ENCODE measurements at regions not wholly inside any gene's neighbourhood (a gene's known extent, or its start where the extent isn't known, plus 50 kb on each side); places are given as distances from the start of the nearest gene placed in this dataset.

- Histone ChIP-seq H3K4me2 (no peak overlapping the region), H3K27ac (ENCODE audit: low read depth) (no peak overlapping the region), H3K4me1 (ENCODE audit: insufficient read depth) (no peaks in the 10 kb centered on the region), H3K27me3 (ENCODE audit: insufficient read depth) (no peaks in the 10 kb centered on the region), H3F3A (replicated peaks; ENCODE audit: low read depth) (no peaks in the 10 kb centered on the region), H3K36me3 (ENCODE audit: insufficient read depth) (no peaks in the 10 kb centered on the region; the same call in 1 of the 2 replicates), H3K4me3 (no peak overlapping the region), H3K79me2 (replicated peaks; ENCODE audit: insufficient read depth) (no peaks in the 10 kb centered on the region), H2AFZ (no peak overlapping the region), H4K20me1 (replicated peaks; ENCODE audit: insufficient read depth) (no peaks in the 10 kb centered on the region), H3K9me2 (ENCODE audit: insufficient read depth) (no peaks in the 10 kb centered on the region)
- Mint-ChIP-seq H3K27ac (no peak overlapping the region), H3K4me1 (no peaks in the 10 kb centered on the region; the same call in 2 of the 3 replicates), H3K27me3 (ENCODE audit: insufficient read depth, low read depth, poor library complexity) (no peaks in the 10 kb centered on the region), H3K4me3 (no peak overlapping the region), H3K36me3 (ENCODE audit: low read depth) (no peaks in the 10 kb centered on the region), H3K9me3 (peaks cover 6% of the 10 kb centered on the region; the same call in 2 of the 3 replicates)
- no peak for ATAC-seq
- no peak for TF ChIP-seq ETS1 (IDR thresholded peaks at IDR 0.05)
- no peak for TF ChIP-seq POLR2AphosphoS5 (IDR thresholded peaks at IDR 0.05; ENCODE audit: low read depth)
- TF ChIP-seq JUNB (IDR thresholded peaks at IDR 0.05; ENCODE audit: unreplicated experiment), result no peak
- no peak for TF ChIP-seq REST (IDR thresholded peaks at IDR 0.05; ENCODE audit: unreplicated experiment)
- no peak for TF ChIP-seq EZH2phosphoT487 (IDR thresholded peaks at IDR 0.05; ENCODE audit: unreplicated experiment)
- TF ChIP-seq CTCF (conservative IDR thresholded peaks at IDR 0.05; ENCODE audit: low read depth in 2 of 2), result no peak
- TF ChIP-seq ZNF462 (CRISPR knock-in tag; IDR thresholded peaks at IDR 0.05), result no peak
- TF ChIP-seq STAT1 (IDR thresholded peaks at IDR 0.05; ENCODE audit: unreplicated experiment), result no peak
- no peak for TF ChIP-seq NANOG (IDR thresholded peaks at IDR 0.05; ENCODE audit: borderline replicate concordance)
- TF ChIP-seq ZNF331 (CRISPR knock-in tag; IDR thresholded peaks at IDR 0.05; ENCODE audit: low read depth), result no peak
- DNase-seq (ENCODE audit: low spot score), result no peak
Measured at GRCh38 chr5:2388571-2388970, 362.9 kb downstream of the IRX2 start.

Measured in GM23338 (cell line).